KOPT-K1 (cell line): ENCODE measurements at regions not wholly inside any gene's neighbourhood (a gene's known extent, or its start where the extent isn't known, plus 50 kb on each side); places are given as distances from the start of the nearest gene placed in this dataset.

Experiments
- H3K27ac ChIP-seq: fragments of 200-600 bp; sonication (generic); 2 replicates; pipeline ENCODE4 v1.5.1; 2016; ENCODE audit warnings: antibody characterized with exemption, mild to moderate bottlenecking, low read depth, low read length; ENCODE audit not compliant: poor library complexity, severe bottlenecking
- H3K36me3 ChIP-seq: fragments of 200-600 bp; sonication (generic); 2 replicates; pipeline ENCODE4 v1.5.1; 2017; ENCODE audit warnings: antibody characterized with exemption, mild to moderate bottlenecking, low read length, moderate library complexity; ENCODE audit not compliant: insufficient read depth
- H3K9me3 ChIP-seq: fragments of 200-600 bp; sonication (generic); 2 replicates; pipeline ENCODE4 v1.5.1; 2017; ENCODE audit warnings: antibody characterized with exemption, low read length, mild to moderate bottlenecking; ENCODE audit not compliant: insufficient read depth, poor library complexity, severe bottlenecking

DNA sequence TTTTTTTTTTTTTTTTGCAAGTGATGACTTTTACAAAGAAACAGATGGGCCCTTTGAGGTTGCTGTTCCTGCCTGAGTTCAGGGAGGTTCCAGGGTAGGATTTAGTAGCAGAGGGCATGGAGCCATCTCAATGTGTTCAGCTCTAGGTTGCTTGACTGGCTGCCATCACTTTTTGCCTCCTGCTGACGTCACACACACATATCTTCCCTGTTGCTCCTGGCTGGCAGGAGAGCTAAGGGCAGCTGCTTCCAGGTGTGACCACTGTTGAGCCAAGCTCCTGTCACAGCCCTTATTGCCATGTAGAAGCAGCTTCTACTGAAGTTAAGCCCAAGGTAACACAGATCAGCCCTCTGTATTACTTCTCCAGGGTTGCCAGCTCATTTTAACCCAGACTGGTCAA lies 394.2 kb upstream of the SPRED2 start:
- H3K9me3 ChIP-seq = no peaks in the 10 kb centered on the region
- no peaks in the 10 kb centered on the region for H3K36me3 ChIP-seq
- H3K27ac ChIP-seq = no peak overlapping the region

DNA sequence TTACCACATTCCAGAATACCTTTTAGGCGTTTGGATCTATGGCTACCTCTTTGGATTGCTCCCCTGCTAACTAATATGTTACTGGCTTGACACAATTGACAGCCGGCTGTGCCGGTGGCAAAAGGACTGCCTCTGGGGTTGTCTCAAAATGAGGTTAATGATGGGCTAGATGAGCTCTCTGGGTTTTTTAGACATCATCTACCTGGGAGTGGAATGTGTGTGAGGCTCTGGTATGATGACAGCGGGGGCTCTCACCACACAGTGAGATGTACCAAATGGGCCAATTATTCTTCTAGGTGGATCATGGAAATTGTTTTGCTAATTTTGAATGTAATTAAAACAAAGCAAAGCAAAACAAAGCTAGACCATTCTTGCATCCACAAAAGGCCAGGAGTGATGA lies 391.1 kb upstream of the SPRED2 start:
- H3K9me3 ChIP-seq = no peaks in the 10 kb centered on the region
- no peaks in the 10 kb centered on the region for H3K36me3 ChIP-seq
- H3K27ac ChIP-seq = no peak overlapping the region

DNA sequence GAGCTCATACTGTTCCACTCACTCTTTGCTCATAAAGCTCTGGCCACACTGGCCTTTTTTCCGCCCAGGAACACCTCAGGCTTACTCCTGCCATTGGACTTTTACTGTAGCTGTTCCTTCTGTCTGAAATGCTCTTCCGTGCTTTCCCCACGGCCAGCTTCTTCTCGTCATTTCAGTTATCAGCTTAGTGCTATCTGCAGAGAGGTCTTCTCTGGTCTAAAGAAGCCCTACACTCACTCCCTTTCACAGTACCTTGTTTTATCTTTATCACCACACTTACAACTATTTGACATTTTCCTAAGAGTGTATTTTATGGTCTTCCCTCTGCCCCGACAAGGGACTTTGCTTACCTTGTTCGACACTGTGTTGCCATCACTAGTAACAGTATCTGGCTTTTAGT lies 388.1 kb upstream of the SPRED2 start:
- H3K36me3 ChIP-seq = no peaks in the 10 kb centered on the region
- no peaks in the 10 kb centered on the region for H3K9me3 ChIP-seq
- H3K27ac ChIP-seq = no peak overlapping the region

DNA sequence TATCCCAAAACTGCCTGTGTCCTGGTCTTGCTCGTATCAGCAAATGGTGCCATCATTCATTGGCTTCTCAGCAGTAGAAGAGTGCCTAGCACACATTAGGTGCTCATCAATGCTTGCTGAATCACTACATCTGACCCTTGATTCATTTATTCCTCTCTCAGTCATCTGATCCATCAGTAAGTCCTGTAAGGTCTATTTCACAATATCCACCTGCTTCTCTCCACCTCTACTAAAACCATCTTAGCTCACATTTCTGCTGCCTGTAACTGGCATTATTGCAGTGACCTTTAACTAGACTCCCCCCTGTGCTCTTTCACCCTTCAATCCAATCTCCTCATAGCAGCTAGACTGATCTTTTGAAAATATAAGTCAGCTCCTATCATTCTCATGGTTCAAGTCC lies 387.6 kb upstream of the SPRED2 start:
- Histone ChIP-seq H3K36me3 (no peaks in the 10 kb centered on the region), H3K27ac (no peak overlapping the region), H3K9me3 (no peaks in the 10 kb centered on the region)

DNA sequence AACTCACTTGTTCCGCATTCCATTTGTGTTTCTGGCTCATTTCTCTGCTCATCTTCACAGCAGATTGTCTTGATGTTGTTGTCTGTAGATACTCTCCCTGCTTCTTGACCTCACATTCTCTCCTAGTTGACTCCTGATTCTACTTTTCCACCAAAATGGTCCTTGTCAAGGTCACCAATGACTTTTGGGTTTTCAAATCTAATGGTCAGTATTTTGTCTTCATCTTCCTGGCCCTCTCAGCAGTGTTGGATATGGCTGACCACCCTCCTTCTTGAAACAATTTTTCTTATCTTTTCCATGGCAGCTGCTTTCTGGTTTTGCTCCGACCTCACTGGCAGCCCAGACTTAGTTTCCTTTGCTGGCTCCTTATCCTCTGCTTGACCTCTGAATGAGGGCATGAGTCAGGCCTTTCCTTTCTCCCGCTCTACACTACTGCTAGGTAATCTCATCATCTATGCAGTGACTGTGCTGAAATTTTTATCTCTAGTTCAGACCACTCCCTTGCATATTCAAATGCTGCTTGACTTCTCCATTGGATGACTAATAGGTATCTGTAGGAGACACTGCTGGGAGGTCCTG lies 386.6 kb upstream of the SPRED2 start:
- H3K36me3 ChIP-seq = no peaks in the 10 kb centered on the region
- H3K9me3 ChIP-seq = no peaks in the 10 kb centered on the region
- no peak overlapping the region for H3K27ac ChIP-seq

DNA sequence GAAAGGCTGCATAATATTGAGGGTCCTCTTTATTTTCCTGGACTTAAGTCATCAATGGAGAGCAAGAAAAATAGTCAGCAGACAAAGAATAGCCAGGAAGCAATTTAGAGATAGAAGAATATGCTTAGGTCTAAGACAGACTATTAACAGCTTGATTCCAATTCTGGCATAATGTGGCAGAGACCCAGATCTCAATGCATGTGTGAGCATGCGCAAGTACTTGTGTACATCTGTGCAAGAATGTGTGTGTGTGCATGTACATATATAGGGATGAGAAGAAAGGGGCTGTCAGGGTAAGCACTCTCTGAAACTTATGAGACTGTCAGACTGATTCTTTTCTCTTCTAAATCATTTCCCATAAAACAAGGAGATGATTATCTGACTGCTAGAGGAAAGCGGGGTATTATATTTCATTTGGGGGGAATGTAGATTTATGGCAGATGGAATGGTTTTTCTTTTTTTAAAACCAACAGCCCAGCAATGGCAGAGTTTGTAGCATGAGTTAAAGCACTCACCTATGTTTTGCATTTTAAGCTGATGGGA lies 381.3 kb upstream of the SPRED2 start:
- H3K36me3 ChIP-seq = no peaks in the 10 kb centered on the region
- H3K9me3 ChIP-seq = no peaks in the 10 kb centered on the region
- H3K27ac ChIP-seq = no peak overlapping the region

DNA sequence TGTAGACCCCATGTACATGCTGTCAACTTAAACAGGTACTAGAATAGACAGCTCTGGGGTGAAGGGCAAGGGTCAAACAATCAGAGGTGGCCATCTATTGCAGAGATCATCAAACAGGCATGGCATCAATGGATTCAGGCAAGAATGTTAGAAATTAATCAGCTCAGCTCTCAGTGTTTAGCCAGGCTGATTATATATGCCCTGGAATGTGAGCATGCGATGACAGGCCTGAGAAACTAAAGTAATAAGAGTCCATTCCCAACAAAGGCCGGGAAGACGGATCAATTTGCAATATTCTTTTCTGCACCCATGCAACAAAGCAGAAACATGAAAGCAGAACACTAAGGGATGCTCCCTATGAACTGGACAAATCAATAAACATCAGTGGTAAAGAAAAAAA lies 380.5 kb upstream of the SPRED2 start:
- Histone ChIP-seq H3K36me3 (no peaks in the 10 kb centered on the region), H3K27ac (no peak overlapping the region), H3K9me3 (no peaks in the 10 kb centered on the region)

DNA sequence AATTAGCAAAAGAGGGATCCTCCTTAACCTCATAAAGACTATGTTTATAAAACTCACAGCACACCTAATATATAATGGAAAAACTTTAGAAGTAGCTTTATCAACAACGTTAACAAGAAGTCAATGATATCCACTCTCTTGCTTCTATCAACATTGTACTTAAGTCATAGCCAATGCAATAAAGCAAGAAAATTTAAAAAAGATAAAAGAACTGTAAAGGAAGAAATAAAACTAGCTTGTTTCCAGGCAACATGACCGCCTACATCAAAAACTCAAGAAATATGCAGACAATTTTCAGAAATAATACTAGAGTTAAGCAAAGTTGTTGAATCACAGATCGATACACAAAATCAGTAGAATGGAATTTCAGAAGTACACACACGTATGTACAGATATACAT lies 375.5 kb upstream of the SPRED2 start:
- no peaks in the 10 kb centered on the region for H3K36me3 ChIP-seq
- H3K27ac ChIP-seq = no peak overlapping the region
- no peaks in the 10 kb centered on the region for H3K9me3 ChIP-seq

DNA sequence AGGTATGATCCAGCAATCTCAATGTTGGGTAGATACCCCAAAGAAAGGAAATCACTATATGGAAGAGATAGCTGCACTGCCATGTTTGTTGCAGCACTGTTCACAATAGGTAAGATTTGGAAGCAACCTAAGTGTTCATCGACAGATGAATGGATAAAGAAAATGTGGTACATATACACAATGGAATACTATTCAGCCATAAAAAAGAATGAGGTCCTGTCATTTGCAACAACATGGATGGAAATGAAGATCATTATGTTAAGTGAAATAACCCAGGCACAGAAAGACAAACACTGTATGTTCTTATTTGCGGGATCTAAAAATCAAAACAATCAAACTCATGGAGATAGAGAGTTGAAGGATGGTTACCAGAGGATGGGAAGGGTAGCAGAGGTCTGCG lies 372.4 kb upstream of the SPRED2 start:
- H3K27ac ChIP-seq = no peak overlapping the region
- H3K9me3 ChIP-seq = no peaks in the 10 kb centered on the region
- no peaks in the 10 kb centered on the region for H3K36me3 ChIP-seq

DNA sequence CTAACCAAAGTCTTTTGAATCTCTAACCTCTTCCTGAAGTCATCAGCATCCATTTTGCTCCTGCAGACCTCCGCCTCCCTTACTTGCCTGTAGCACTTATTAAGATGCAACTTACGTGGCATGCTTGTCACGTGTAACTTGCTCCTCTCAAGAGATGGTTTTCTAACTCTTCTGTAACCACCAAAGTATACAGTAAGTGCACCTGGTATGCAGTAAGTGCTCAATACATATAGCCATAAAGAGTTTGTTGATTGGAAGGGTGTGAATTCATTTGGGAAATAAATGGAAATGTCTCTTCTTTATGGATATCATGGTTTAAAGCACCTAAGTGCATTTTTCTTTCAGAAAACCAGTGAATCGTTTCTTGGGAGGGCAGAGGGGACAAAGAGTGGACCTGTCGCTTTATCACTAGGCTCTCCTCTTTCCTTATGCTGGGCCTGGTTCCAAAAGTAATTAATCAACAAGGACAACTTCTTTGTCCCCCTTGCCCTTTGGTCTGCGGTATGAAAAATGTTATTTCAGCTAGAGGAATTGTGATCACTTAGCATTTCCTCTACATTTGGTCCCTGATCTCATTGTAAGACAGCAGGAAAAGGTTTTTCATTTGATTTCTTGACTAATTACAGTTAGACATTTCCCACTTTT lies 370.0 kb upstream of the SPRED2 start:
- Histone ChIP-seq H3K9me3 (no peaks in the 10 kb centered on the region), H3K27ac (no peak overlapping the region), H3K36me3 (no peaks in the 10 kb centered on the region)

DNA sequence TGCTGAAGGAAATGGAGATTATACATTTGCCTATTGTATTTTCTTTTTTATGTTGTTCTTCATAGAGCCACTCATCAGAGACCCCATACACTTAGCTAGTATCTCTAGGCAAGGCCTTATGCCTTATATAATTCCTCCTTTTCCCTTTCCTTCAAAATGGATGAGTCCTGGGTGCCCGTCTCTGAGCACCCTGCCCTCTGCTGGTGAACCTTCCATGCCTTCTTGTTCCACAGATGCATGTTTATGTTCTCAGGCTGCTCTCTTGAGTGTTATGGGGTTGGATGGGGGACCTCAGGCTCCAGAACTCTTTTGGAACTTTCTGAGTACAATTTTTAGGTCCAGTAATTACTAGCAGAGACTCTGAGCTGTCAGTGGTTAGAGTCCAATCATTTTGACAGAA lies 368.6 kb upstream of the SPRED2 start:
- H3K27ac ChIP-seq = no peak overlapping the region
- no peaks in the 10 kb centered on the region for H3K36me3 ChIP-seq
- no peaks in the 10 kb centered on the region for H3K9me3 ChIP-seq

DNA sequence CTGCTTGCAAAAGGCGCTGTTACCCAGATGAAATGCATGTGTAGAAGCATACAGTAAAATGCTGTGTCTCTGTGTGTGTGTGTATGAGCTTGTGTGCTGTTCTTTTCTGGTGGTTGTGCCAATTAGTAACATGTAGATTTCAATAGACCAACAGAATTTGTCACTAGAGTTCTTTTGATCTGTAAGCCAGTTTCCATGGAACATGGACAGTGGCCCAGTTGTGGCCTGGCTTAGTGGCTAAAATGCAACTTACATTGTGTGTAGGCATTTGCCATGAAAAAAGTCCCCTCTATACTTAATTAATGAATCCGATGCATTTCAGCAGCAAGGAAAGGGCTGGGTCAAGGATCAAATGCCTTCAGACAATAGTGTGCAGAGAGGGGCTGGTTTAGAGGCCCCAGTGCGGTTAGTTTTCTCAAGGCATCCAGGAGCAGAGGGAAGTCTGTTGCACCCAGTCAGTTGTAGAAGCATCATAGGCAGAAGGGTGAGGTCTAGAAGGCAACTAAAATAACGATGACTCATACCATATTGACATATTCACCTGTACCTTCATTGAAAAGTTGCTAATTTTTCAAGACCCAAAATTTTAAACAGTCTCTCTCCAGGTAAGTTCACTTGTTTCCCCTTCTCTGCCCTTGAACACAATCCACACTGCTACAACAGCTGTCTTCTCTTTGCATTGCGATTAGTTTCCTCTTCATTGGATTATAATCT lies 366.9 kb upstream of the SPRED2 start:
- Histone ChIP-seq H3K27ac (no peak overlapping the region), H3K9me3 (no peaks in the 10 kb centered on the region), H3K36me3 (no peaks in the 10 kb centered on the region)

DNA sequence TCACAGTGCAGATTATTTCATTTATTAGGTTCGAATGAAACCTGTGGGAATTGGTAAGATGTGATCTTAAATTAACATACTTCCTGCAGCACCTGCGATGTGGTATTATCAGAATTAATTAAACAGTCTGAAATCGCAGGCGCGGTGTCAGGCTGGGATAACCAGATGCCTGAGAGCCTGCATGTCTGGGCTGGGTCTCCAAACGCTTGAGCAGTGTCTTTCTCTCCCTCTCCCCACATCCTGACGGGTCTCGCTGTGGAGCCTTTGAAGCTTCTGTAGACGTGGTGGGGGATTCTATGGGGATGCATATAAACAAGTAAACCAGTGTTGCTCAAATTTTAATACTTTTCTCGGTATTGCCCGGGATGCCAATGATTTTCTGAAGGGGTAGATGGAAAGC lies 366.2 kb upstream of the SPRED2 start:
- Histone ChIP-seq H3K27ac (no peak overlapping the region), H3K36me3 (no peaks in the 10 kb centered on the region)

DNA sequence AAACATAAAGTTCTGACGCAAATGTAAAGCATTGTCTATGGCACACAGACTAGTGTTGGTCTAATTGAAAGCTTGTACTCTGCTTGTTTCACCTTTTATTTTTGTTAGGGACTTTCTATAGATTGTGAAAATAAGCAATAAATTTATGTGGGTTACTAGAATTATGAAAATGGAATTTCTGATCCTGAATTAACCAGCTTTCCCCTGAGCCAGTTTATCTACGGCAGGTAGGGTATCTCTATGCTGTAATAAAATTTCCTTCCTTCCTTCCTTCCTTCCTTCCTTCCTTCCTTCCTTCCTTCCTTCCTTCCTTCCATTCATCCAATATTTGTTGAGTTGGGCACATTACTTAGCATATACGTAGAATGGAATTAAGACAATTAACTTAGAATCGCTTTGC lies 362.6 kb upstream of the SPRED2 start:
- Histone ChIP-seq H3K36me3 (no peaks in the 10 kb centered on the region), H3K27ac (no peak overlapping the region), H3K9me3 (no peaks in the 10 kb centered on the region)

More for the DNA sequence above, 366.2 kb upstream of the SPRED2 start:
- no peaks in the 10 kb centered on the region for H3K9me3 ChIP-seq

DNA sequence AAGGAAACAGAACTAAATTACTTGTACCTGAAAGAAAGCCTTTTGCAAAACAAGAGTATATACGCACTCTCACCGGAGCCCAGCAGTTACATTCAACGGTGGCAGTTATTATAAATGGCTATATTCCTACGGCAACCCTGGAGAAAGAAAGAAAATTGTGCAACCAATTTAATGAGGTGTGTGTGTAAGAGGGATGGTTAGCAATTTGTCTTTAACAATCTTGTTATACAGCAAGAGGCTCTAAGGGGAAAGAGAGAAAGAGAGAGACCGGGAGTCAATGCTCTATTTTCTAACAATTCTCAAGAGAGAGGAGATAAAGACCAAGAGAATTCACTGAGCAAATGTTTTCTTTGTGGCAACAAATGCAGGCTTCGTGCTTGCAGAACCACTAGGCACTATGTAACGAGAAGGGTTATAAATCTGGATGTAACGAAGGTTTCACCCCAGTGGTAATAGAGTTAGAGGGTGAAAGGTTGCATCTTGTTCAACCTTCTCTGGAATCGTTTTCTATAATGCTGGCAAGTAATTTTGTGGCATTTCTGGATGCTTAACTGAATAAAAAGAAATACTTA lies 359.1 kb upstream of the SPRED2 start:
- H3K9me3 ChIP-seq = no peaks in the 10 kb centered on the region
- H3K36me3 ChIP-seq = no peaks in the 10 kb centered on the region
- no peak overlapping the region for H3K27ac ChIP-seq

DNA sequence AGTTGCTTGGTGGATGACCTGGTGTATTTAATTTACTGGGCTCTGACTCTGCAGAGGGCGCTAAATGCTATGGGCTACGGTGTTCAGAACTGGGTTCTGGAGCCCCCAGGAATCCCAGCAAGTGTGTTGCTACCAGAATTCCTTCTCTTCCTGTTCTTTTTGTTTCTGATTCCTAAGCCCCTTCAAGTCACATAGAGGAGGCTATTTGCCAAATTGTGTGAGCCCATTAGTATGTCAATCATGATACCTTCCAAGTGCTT lies 358.2 kb upstream of the SPRED2 start:
- no peak overlapping the region for H3K27ac ChIP-seq
- H3K36me3 ChIP-seq = no peaks in the 10 kb centered on the region
- H3K9me3 ChIP-seq = no peaks in the 10 kb centered on the region
